ENCODE measurements at regions not wholly inside any gene's neighbourhood (a gene's known extent, or its start where the extent isn't known, plus 50 kb on each side); places are given as distances from the start of the nearest gene placed in this dataset.

DNA sequence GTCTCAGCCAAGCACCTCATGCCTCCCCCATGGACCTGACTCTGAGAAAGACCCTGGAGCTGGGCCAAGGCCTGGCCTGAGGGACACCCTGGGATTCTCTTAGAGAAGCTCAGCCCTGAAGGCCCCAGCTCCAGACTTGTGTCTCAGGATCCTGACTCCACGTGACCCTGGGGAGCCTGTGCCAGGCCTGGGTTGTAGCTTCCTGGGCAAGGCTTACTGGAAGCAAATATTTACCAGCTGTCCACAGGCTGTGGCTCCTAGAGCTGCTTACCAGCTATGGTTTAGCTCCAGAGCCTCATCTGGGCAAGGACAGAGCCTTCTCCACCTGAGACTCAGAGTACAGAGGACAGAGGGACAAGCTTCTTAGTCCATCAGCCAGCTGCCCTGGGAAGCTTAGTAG lies 61.0 kb upstream of the CEACAM8 start:
- no CpG with 5 or more reads among the region's 1 CpG for WGBS (ENCODE audit: extremely low coverage, insufficient coverage, insufficient read length)
- Histone ChIP-seq H2BK12ac (ENCODE audit: low read length) (no peak overlapping the region), H3K27ac (ENCODE audit: low read depth, low read length) (no peak overlapping the region), H4K8ac (ENCODE audit: low read depth, low read length) (no peak overlapping the region), H3K9ac (ENCODE audit: low read length) (no peak overlapping the region), H3K79me1 (ENCODE audit: low read length) (no peaks in the 10 kb centered on the region), H3K4me1 (ENCODE audit: control insufficient read depth in 1 of 2, insufficient read depth in 2 of 2, low read length in 2 of 2) (no peaks in the 10 kb centered on the region), H2BK5ac (ENCODE audit: low read depth, low read length, poor library complexity) (no peak overlapping the region), H3K4me3 (ENCODE audit: low read depth, low read length) (peak overlapping the region; percentile 34), H4K91ac (ENCODE audit: low read depth, low read length) (no peak overlapping the region), H3K14ac (ENCODE audit: low read length) (no peak overlapping the region), H2AFZ (ENCODE audit: insufficient read depth, low read length, poor library complexity) (no peak overlapping the region), H3K23ac (ENCODE audit: low read length) (no peak overlapping the region), H4K12ac (ENCODE audit: low read depth, low read length) (no peak overlapping the region), H3K9me3 (ENCODE audit: insufficient read depth, low read depth, low read length) (peaks cover 49% of the 10 kb centered on the region), H3K18ac (ENCODE audit: low read length) (no peak overlapping the region), H2AK5ac (ENCODE audit: low read length) (no peak overlapping the region), H3K27me3 (ENCODE audit: insufficient read depth, low read length) (no peaks in the 10 kb centered on the region), H3K36me3 (ENCODE audit: control insufficient read depth in 1 of 2, insufficient read depth in 2 of 2, low read length in 2 of 2) (no peaks in the 10 kb centered on the region), H3K4me2 (ENCODE audit: low read length) (no peak overlapping the region), H2BK120ac (ENCODE audit: insufficient read depth, low read length, poor library complexity) (no peak overlapping the region), H3K79me2 (ENCODE audit: control insufficient read depth, insufficient read depth, low read length, poor library complexity) (no peaks in the 10 kb centered on the region), H3K4ac (ENCODE audit: low read depth, low read length) (no peak overlapping the region)
- DNase-seq, result no peak

DNA sequence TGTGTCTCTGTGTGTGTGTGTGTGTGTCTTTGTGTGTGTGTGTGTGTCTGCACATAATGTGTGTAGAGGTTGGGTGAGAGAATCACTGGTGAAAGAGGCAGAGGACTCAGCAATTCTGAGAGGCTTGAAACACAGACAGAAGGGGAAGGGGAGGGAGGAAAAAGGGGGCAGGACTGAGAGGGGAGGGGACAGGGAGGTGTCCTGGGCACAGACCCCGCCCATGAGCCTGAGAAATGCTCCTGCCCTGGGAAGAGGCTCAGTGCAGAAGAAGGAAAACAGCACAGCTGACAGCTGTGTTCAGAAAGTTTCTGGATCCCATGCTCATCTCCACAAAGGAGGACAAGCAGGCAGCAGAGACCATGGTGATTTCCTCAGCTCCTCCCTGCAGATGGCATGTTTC lies 59.1 kb upstream of the CEACAM8 start:
- Histone ChIP-seq H2BK12ac (ENCODE audit: low read length) (no peak overlapping the region), H4K91ac (ENCODE audit: low read depth, low read length) (no peak overlapping the region), H3K18ac (ENCODE audit: low read length) (no peak overlapping the region), H2AFZ (ENCODE audit: insufficient read depth, low read length, poor library complexity) (no peak overlapping the region), H2BK120ac (ENCODE audit: insufficient read depth, low read length, poor library complexity) (no peak overlapping the region), H2BK5ac (ENCODE audit: low read depth, low read length, poor library complexity) (no peak overlapping the region), H3K23ac (ENCODE audit: low read length) (no peak overlapping the region), H3K27ac (ENCODE audit: low read depth, low read length) (no peak overlapping the region), H3K4me2 (ENCODE audit: low read length) (no peak overlapping the region), H3K4me1 (ENCODE audit: control insufficient read depth in 1 of 2, insufficient read depth in 2 of 2, low read length in 2 of 2) (no peaks in the 10 kb centered on the region), H3K4me3 (ENCODE audit: low read depth, low read length) (no peak overlapping the region), H3K14ac (ENCODE audit: low read length) (no peak overlapping the region), H3K9me3 (ENCODE audit: insufficient read depth, low read depth, low read length) (peaks cover 54% of the 10 kb centered on the region), H3K79me1 (ENCODE audit: low read length) (no peaks in the 10 kb centered on the region), H3K27me3 (ENCODE audit: insufficient read depth, low read length) (no peaks in the 10 kb centered on the region), H3K4ac (ENCODE audit: low read depth, low read length) (no peak overlapping the region), H3K9ac (ENCODE audit: low read length) (no peak overlapping the region), H3K79me2 (ENCODE audit: control insufficient read depth, insufficient read depth, low read length, poor library complexity) (no peaks in the 10 kb centered on the region), H4K12ac (ENCODE audit: low read depth, low read length) (no peak overlapping the region), H2AK5ac (ENCODE audit: low read length) (no peak overlapping the region), H3K36me3 (ENCODE audit: control insufficient read depth in 1 of 2, insufficient read depth in 2 of 2, low read length in 2 of 2) (no peaks in the 10 kb centered on the region), H4K8ac (ENCODE audit: low read depth, low read length) (no peak overlapping the region)
- WGBS (ENCODE audit: extremely low coverage, insufficient coverage, insufficient read length), result no CpG with 5 or more reads among the region's 1 CpG
- DNase-seq, result no peak

DNA sequence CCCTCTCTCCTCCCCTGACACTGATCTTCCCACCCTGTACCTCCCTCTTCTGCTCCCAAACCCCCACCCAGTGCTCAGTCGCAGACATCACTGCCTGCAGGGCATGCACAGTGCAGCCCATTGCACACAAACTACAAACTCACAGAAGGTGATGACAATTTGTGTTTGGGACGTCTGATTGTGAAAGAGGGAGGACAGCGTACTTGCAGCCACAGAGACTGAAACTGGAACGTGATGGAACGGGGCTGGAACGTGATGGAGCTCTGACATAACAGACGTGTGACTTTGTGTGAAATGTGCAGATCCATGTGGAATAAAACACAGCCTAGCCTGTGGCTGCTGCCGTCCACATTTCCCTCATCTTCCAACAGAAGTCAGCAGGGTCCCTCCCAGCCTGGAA lies 57.3 kb upstream of the CEACAM8 start:
- H3K36me3 ChIP-seq (ENCODE audit: control insufficient read depth in 1 of 2, insufficient read depth in 2 of 2, low read length in 2 of 2), result no peaks in the 10 kb centered on the region
- no peak overlapping the region for H2BK120ac ChIP-seq (ENCODE audit: insufficient read depth, low read length, poor library complexity)
- no peak overlapping the region for H3K4me2 ChIP-seq (ENCODE audit: low read length)
- H3K23ac ChIP-seq (ENCODE audit: low read length), result no peak overlapping the region
- no peak overlapping the region for H4K91ac ChIP-seq (ENCODE audit: low read depth, low read length)
- DNase-seq, result no peak
- H3K18ac ChIP-seq (ENCODE audit: low read length), result no peak overlapping the region
- H3K27me3 ChIP-seq (ENCODE audit: insufficient read depth, low read length), result no peaks in the 10 kb centered on the region
- no peaks in the 10 kb centered on the region for H3K79me1 ChIP-seq (ENCODE audit: low read length)
- no peak overlapping the region for H3K27ac ChIP-seq (ENCODE audit: low read depth, low read length)
- no peak overlapping the region for H2BK5ac ChIP-seq (ENCODE audit: low read depth, low read length, poor library complexity)
- H3K79me2 ChIP-seq (ENCODE audit: control insufficient read depth, insufficient read depth, low read length, poor library complexity), result no peaks in the 10 kb centered on the region
- no peak overlapping the region for H4K12ac ChIP-seq (ENCODE audit: low read depth, low read length)
- no peak overlapping the region for H2AK5ac ChIP-seq (ENCODE audit: low read length)
- no peaks in the 10 kb centered on the region for H3K4me1 ChIP-seq (ENCODE audit: control insufficient read depth in 1 of 2, insufficient read depth in 2 of 2, low read length in 2 of 2)
- WGBS (ENCODE audit: extremely low coverage, insufficient coverage, insufficient read length), result no CpG with 5 or more reads among the region's 8 CpGs
- H2BK12ac ChIP-seq (ENCODE audit: low read length), result no peak overlapping the region
- no peak overlapping the region for H3K4ac ChIP-seq (ENCODE audit: low read depth, low read length)
- H3K14ac ChIP-seq (ENCODE audit: low read length), result no peak overlapping the region
- H3K9me3 ChIP-seq (ENCODE audit: insufficient read depth, low read depth, low read length), result peaks cover 51% of the 10 kb centered on the region
- H2AFZ ChIP-seq (ENCODE audit: insufficient read depth, low read length, poor library complexity), result no peak overlapping the region
- H4K8ac ChIP-seq (ENCODE audit: low read depth, low read length), result no peak overlapping the region
- H3K4me3 ChIP-seq (ENCODE audit: low read depth, low read length), result no peak overlapping the region
- H3K9ac ChIP-seq (ENCODE audit: low read length), result no peak overlapping the region

All from trophoblast cell (in vitro differentiated cells and primary cell).